HG02885 (cell line): ENCODE measurements at regions not wholly inside any gene's neighbourhood (a gene's known extent, or its start where the extent isn't known, plus 50 kb on each side); places are given as distances from the start of the nearest gene placed in this dataset.
A peak's percentile ranks its signal among the peaks of the same experiment; 100 is the strongest.
"Not testable (repeated sequence)": the region's sequence is repeated elsewhere in the genome, so short reads cannot be mapped to it uniquely, and the experiment has no call there.

ENCODE experiments used
- ATAC-seq: cut with Tn5 transposase; IDR thresholded peaks from one replicate; pipeline ENCODE4 v1.9.1; 2021; ENCODE audit warnings: mild to moderate bottlenecking; ENCODE audit not compliant: unreplicated experiment, poor library complexity

GRCh38 chr3:28994161-28994905, 286.5 kb upstream of the RBMS3 start:
- ATAC-seq: no peak

- ATAC-seq: peak; percentile 98
Observed at GRCh38 chr3:29004885-29005599, 275.8 kb upstream of the RBMS3 start.

GRCh38 chr3:29005862-29006261, 275.0 kb upstream of the RBMS3 start:
- no peak for ATAC-seq

GRCh38 chr3:29011441-29011840, 269.4 kb upstream of the RBMS3 start:
- ATAC-seq: no peak

- no peak for ATAC-seq
Observed at GRCh38 chr3:29011966-29012365, 268.9 kb upstream of the RBMS3 start.

GRCh38 chr3:29022976-29023375, 257.9 kb upstream of the RBMS3 start:
- ATAC-seq: no peak

- ATAC-seq: peak; percentile 95
Observed at GRCh38 chr3:29026286-29026685, 254.6 kb upstream of the RBMS3 start.

- peak; percentile 34 for ATAC-seq
Observed at GRCh38 chr3:29026959-29027358, 253.9 kb upstream of the RBMS3 start.

- ATAC-seq: not testable (repeated sequence)
Observed at GRCh38 chr3:29031175-29031574, 249.7 kb upstream of the RBMS3 start.

- no peak for ATAC-seq
Observed at GRCh38 chr3:29033511-29033910, 247.4 kb upstream of the RBMS3 start.

- ATAC-seq: no peak
Observed at GRCh38 chr3:29050155-29050554, 230.7 kb upstream of the RBMS3 start.

- ATAC-seq: no peak
Observed at GRCh38 chr3:29057326-29057725, 223.5 kb upstream of the RBMS3 start.

GRCh38 chr3:29064085-29064484, 216.8 kb upstream of the RBMS3 start:
- ATAC-seq: no peak

- ATAC-seq: no peak
Observed at GRCh38 chr3:29065211-29065785, 215.6 kb upstream of the RBMS3 start.

- ATAC-seq: no peak
Observed at GRCh38 chr3:29067007-29067406, 213.9 kb upstream of the RBMS3 start.

GRCh38 chr3:29070959-29071634, 209.8 kb upstream of the RBMS3 start:
- ATAC-seq: no peak

GRCh38 chr3:29072611-29073010, 208.3 kb upstream of the RBMS3 start:
- ATAC-seq: no peak

- no peak for ATAC-seq
Observed at GRCh38 chr3:29077356-29077755, 203.5 kb upstream of the RBMS3 start.

- no peak for ATAC-seq
Observed at GRCh38 chr3:29079358-29079757, 201.5 kb upstream of the RBMS3 start.

GRCh38 chr3:29080967-29081366, 199.9 kb upstream of the RBMS3 start:
- ATAC-seq: no peak

- ATAC-seq: no peak
Observed at GRCh38 chr3:29083081-29083480, 197.8 kb upstream of the RBMS3 start.
